ENCODE measurements at regions not wholly inside any gene's neighbourhood (a gene's known extent, or its start where the extent isn't known, plus 50 kb on each side); places are given as distances from the start of the nearest gene placed in this dataset.

DNA sequence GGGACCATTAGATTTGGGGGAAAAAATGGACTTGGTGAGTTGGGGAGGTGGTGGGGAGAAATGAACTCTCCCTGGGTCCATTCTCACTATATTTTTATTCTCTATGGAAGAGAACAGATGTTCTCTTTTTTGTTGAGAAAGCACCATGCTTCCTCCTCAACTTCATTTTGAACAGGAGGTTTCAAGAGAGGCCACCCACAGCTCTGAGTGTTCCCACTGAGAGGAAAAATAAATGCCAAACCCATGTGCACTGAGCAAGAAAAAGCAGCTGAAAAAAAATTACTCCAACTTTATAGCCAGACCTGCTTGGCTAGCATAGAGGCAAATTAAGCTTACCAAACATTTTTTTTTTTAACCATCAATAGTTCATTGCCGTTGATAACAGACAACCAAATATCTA, 883.6 kb downstream of the KCNJ2 start:
- H3K9ac ChIP-seq (ENCODE audit: control insufficient read depth, extremely low read depth, insufficient read depth, low read length) = no peak overlapping the region
- H3K27me3 ChIP-seq (ENCODE audit: control insufficient read depth, extremely low read depth, insufficient read depth, low read length) = no peaks in the 10 kb centered on the region
- no peak overlapping the region for H2AFZ ChIP-seq (ENCODE audit: control insufficient read depth, low read length)
- TF ChIP-seq EZH2 (IDR thresholded peaks at IDR 0.05; ENCODE audit: low read length) = no peak
- TF ChIP-seq, protein P1, sequence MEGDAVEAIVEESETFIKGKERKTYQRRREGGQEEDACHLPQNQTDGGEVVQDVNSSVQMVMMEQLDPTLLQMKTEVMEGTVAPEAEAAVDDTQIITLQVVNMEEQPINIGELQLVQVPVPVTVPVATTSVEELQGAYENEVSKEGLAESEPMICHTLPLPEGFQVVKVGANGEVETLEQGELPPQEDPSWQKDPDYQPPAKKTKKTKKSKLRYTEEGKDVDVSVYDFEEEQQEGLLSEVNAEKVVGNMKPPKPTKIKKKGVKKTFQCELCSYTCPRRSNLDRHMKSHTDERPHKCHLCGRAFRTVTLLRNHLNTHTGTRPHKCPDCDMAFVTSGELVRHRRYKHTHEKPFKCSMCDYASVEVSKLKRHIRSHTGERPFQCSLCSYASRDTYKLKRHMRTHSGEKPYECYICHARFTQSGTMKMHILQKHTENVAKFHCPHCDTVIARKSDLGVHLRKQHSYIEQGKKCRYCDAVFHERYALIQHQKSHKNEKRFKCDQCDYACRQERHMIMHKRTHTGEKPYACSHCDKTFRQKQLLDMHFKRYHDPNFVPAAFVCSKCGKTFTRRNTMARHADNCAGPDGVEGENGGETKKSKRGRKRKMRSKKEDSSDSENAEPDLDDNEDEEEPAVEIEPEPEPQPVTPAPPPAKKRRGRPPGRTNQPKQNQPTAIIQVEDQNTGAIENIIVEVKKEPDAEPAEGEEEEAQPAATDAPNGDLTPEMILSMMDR (optimal IDR thresholded peaks at IDR 0.05 in 1 of 3, IDR thresholded peaks at IDR 0.05 in 1 of 3, conservative IDR thresholded peaks at IDR 0.05 in 1 of 3; ENCODE audit: extremely low read depth in 1 of 3, insufficient read depth in 2 of 3, low read length in 3 of 3) = no peak
- FAIRE-seq (no peak), DNase-seq (ENCODE audit: low read depth, low spot score) (no peak)
- H3K9me1 ChIP-seq (ENCODE audit: control insufficient read depth, extremely low read depth, insufficient read depth, low read length) = no peaks in the 10 kb centered on the region
- no peak overlapping the region for H3K4me3 ChIP-seq (ENCODE audit: control insufficient read depth in 2 of 3, extremely low read depth in 1 of 3, insufficient read depth in 2 of 3, low read depth in 1 of 3, low read length in 3 of 3)
- no peaks in the 10 kb centered on the region for H3K9me3 ChIP-seq (ENCODE audit: control insufficient read depth, low read depth, low read length)
- H3K4me2 ChIP-seq (ENCODE audit: control insufficient read depth, extremely low read depth, insufficient read depth, low read depth, low read length) = no peak overlapping the region
- dilution Hi-C loops (cut with MboI; ENCODE audit: extremely low pct_ligation_motif_present, low sequenced_read_pairs) = no loop called here
- H3K27ac ChIP-seq (ENCODE audit: control insufficient read depth, insufficient read depth, low read length) = no peak overlapping the region
- H3K79me2 ChIP-seq (ENCODE audit: control insufficient read depth, insufficient read depth, low read length) = no peaks in the 10 kb centered on the region
- no peaks in the 10 kb centered on the region for H3K4me1 ChIP-seq (ENCODE audit: control insufficient read depth, extremely low read depth, insufficient read depth, low read length)
- no peaks in the 10 kb centered on the region for H3K36me3 ChIP-seq (ENCODE audit: control insufficient read depth in 2 of 2, extremely low read depth in 1 of 2, insufficient read depth in 2 of 2, low read length in 2 of 2)
- H4K20me1 ChIP-seq (ENCODE audit: control insufficient read depth, extremely low read depth, insufficient read depth, low read length) = no peaks in the 10 kb centered on the region

DNA sequence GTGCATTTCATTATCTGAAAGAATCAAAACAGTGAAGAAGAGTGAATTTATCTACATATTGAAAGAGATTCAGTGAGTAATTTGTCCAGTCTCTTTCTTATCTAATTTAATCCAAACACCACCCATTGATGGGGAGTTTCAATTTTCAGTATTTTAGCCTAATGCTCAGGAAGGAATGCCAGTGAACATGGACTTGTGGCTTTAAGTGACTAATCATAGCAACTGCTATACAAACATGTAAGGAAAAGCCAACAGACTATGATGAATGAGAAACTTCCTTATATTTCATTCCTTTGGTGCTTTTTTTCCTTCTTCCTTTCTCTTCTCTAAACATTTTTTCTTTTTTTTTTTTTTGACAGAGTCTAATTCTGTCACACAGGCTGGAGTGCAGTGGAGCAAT, 885.8 kb downstream of the KCNJ2 start:
- Histone ChIP-seq H3K27ac (ENCODE audit: control insufficient read depth, insufficient read depth, low read length) (no peak overlapping the region), H2AFZ (ENCODE audit: control insufficient read depth, low read length) (no peak overlapping the region), H3K79me2 (ENCODE audit: control insufficient read depth, insufficient read depth, low read length) (no peaks in the 10 kb centered on the region), H3K9me3 (ENCODE audit: control insufficient read depth, low read depth, low read length) (no peaks in the 10 kb centered on the region), H3K9me1 (ENCODE audit: control insufficient read depth, extremely low read depth, insufficient read depth, low read length) (no peaks in the 10 kb centered on the region), H3K4me1 (ENCODE audit: control insufficient read depth, extremely low read depth, insufficient read depth, low read length) (no peaks in the 10 kb centered on the region), H3K9ac (ENCODE audit: control insufficient read depth, extremely low read depth, insufficient read depth, low read length) (no peak overlapping the region), H3K36me3 (ENCODE audit: control insufficient read depth in 2 of 2, extremely low read depth in 1 of 2, insufficient read depth in 2 of 2, low read length in 2 of 2) (no peaks in the 10 kb centered on the region), H3K4me2 (ENCODE audit: control insufficient read depth, extremely low read depth, insufficient read depth, low read depth, low read length) (no peak overlapping the region), H3K4me3 (ENCODE audit: control insufficient read depth in 2 of 3, extremely low read depth in 1 of 3, insufficient read depth in 2 of 3, low read depth in 1 of 3, low read length in 3 of 3) (no peak overlapping the region), H4K20me1 (ENCODE audit: control insufficient read depth, extremely low read depth, insufficient read depth, low read length) (no peaks in the 10 kb centered on the region), H3K27me3 (ENCODE audit: control insufficient read depth, extremely low read depth, insufficient read depth, low read length) (no peaks in the 10 kb centered on the region)
- no peak for FAIRE-seq
- dilution Hi-C loops (cut with MboI; ENCODE audit: extremely low pct_ligation_motif_present, low sequenced_read_pairs) = no loop called here
- no peak for DNase-seq (ENCODE audit: low read depth, low spot score)
- TF ChIP-seq EZH2 (IDR thresholded peaks at IDR 0.05; ENCODE audit: low read length) = no peak
- TF ChIP-seq, protein P1 (optimal IDR thresholded peaks at IDR 0.05 in 1 of 3, IDR thresholded peaks at IDR 0.05 in 1 of 3, conservative IDR thresholded peaks at IDR 0.05 in 1 of 3; ENCODE audit: extremely low read depth in 1 of 3, insufficient read depth in 2 of 3, low read length in 3 of 3) = no peak

Data from keratinocyte (primary cell).